Ascending aorta (tissue), 2 donors: ENCODE measurements at regions not wholly inside any gene's neighbourhood (a gene's known extent, or its start where the extent isn't known, plus 50 kb on each side); places are given as distances from the start of the nearest gene placed in this dataset.

Experiments used
- DNase-seq, 2 donors: peaks; one replicate each; pipeline ENCODE4 v3.0.0-alpha.2; 2019; ENCODE audit warnings: low spot score in 2 of 2
- H3K27ac ChIP-seq, 2 donors: fragments of 200-600 bp; sonication (generic); one replicate each; pipeline ENCODE4 v1.5.1; 2016 to 2017; ENCODE audit warnings: mild to moderate bottlenecking in 1 of 2
- H3K27me3 ChIP-seq: fragments of 200-600 bp; sonication (generic); one replicate; pipeline ENCODE4 v1.5.1; 2017
- H3K36me3 ChIP-seq, 2 donors: fragments of 200-600 bp; sonication (generic); one replicate each; pipeline ENCODE4 v1.5.1; 2016
- H3K4me1 ChIP-seq, 2 donors: fragments of 200-600 bp; sonication (generic); one replicate each; pipeline ENCODE4 v1.5.1; 2016 to 2017; ENCODE audit warnings: mild to moderate bottlenecking in 1 of 2
- H3K4me3 ChIP-seq, 2 donors: fragments of 200-600 bp; sonication (generic); one replicate each; pipeline ENCODE4 v1.5.1; 2016 to 2017; ENCODE audit warnings: mild to moderate bottlenecking in 1 of 2
- H3K9me3 ChIP-seq, 2 donors: fragments of 200-600 bp; sonication (generic); one replicate each; pipeline ENCODE4 v1.5.1; 2016
- CTCF ChIP-seq, 3 experiments: fragments of 200-600 bp in 2 of 3; fragments of 450-650 bp in 1 of 3; sonication (generic) in 2 of 3; IDR thresholded peaks; one replicate each; pipeline ENCODE4 v1.5.1; 2016 to 2019; ENCODE audit warnings: antibody characterized with exemption in 3 of 3, mild to moderate bottlenecking in 1 of 3, moderate library complexity in 1 of 3
- intact Hi-C: fragments of 100-400 bp; cut with DNase I; formaldehyde crosslinking; loops from one replicate; pipeline ENCODE4 v1.15.1; 2023

DNA sequence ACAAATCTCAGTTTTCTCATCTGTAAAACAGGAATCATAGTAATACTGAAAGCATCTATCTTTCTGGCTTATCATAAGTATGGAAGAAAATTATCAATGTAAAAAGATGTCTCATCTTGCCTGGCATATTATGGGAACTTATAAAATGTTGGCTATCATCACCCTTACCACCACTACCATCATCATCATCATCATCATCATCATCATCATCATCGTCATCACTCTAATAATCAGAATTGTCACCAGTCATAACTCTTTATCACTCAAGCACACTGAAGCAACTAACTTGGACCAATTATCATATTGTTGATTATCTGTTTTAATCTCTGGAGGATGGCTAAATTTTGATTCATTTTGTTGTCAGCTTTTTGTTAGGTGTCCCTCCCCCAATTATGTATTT lies 825.4 kb downstream of the SORCS3 start:
- H3K4me3 ChIP-seq: no peak overlapping the region
- DNase-seq: no peak

GRCh38 chr10:105434970-105435369 lies 793.9 kb downstream of the SORCS3 start:
- Histone ChIP-seq H3K27ac (no peak overlapping the region), H3K4me3 (no peak overlapping the region), H3K9me3 (no peaks in the 10 kb centered on the region), H3K4me1 (no peaks in the 10 kb centered on the region), H3K36me3 (no peaks in the 10 kb centered on the region), H3K27me3 (no peaks in the 10 kb centered on the region)
- no peak for DNase-seq
- intact Hi-C loops: no loop called here
- no peak for TF ChIP-seq CTCF (IDR thresholded peaks at IDR 0.05)

More for the DNA sequence above, 825.4 kb downstream of the SORCS3 start:
- Histone ChIP-seq H3K27me3 (no peaks in the 10 kb centered on the region), H3K4me1 (no peaks in the 10 kb centered on the region), H3K27ac (no peak overlapping the region), H3K36me3 (no peaks in the 10 kb centered on the region), H3K9me3 (no peaks in the 10 kb centered on the region)
- TF ChIP-seq CTCF (IDR thresholded peaks at IDR 0.05): no peak
- intact Hi-C loops: no loop called here

DNA sequence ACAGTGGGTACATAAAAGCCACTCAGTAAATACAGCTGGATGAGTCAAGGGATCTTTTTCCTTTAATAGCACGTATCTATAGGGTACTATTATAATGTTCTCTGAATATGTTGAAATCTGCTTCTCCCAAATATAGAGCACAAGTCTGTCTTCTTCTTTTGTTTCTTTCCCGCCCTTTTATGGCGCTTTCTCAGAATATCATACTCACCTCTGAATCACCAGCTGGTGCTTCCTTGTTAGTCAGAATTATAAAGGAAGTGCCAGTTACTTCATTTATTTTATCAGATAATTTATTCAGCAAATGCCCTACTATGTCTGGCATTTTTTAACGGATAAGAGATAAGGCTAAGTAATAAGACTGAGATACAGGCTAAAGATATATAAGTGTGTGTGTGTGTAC lies 772.9 kb downstream of the SORCS3 start:
- no peaks in the 10 kb centered on the region for H3K27me3 ChIP-seq
- H3K9me3 ChIP-seq: no peaks in the 10 kb centered on the region
- no peaks in the 10 kb centered on the region for H3K4me1 ChIP-seq
- intact Hi-C loops: no loop called here
- TF ChIP-seq CTCF (IDR thresholded peaks at IDR 0.05): no peak
- H3K4me3 ChIP-seq: no peak overlapping the region
- no peak overlapping the region for H3K27ac ChIP-seq
- DNase-seq: no peak
- H3K36me3 ChIP-seq: no peaks in the 10 kb centered on the region

DNA sequence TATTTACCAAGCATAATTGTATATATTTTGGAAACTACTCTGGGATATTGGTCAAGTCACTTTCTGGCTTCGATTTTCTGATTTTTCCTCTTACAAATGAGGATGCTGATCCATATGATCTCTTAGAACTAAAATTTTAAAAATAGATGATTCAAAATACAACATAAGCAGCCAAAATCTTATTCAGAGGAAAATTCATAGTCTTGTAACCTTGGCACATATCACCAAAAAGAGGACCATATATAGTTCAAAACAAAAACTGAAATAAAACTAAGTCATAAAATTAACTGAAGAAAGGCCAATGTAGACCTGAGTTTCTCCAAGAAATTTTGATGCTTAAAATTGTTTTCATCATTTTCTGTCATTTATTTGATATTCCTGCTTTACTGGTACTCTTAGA lies 768.3 kb downstream of the SORCS3 start:
- no peak overlapping the region for H3K27ac ChIP-seq
- H3K9me3 ChIP-seq: no peaks in the 10 kb centered on the region
- DNase-seq: no peak
- H3K4me3 ChIP-seq: no peak overlapping the region
- no peaks in the 10 kb centered on the region for H3K36me3 ChIP-seq
- no peak for TF ChIP-seq CTCF (IDR thresholded peaks at IDR 0.05)
- intact Hi-C loops: no loop called here
- no peaks in the 10 kb centered on the region for H3K27me3 ChIP-seq
- no peaks in the 10 kb centered on the region for H3K4me1 ChIP-seq

DNA sequence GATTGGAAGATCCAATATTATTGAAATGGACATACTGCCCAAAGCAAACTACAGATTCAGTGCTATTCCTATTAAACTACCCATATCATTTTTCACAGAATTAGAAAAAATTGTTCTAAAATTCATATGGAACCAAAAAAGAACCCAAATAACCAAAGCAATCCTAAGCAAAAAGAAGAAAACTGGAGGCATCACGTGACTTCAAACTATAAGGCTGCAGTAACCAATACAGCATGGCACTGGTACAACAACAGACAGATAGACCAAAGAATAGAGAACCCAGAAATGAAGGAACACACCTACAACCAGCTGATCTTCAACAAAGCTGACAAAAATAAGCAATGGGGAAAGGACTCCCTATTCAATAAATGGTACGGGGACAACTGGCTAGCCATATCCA lies 765.4 kb downstream of the SORCS3 start:
- intact Hi-C loops: no loop called here
- H3K4me3 ChIP-seq: no peak overlapping the region
- no peak overlapping the region for H3K27ac ChIP-seq
- H3K9me3 ChIP-seq: no peaks in the 10 kb centered on the region
- no peaks in the 10 kb centered on the region for H3K36me3 ChIP-seq
- no peaks in the 10 kb centered on the region for H3K4me1 ChIP-seq
- no peaks in the 10 kb centered on the region for H3K27me3 ChIP-seq
- no peak for DNase-seq
- no peak for TF ChIP-seq CTCF (IDR thresholded peaks at IDR 0.05)

DNA sequence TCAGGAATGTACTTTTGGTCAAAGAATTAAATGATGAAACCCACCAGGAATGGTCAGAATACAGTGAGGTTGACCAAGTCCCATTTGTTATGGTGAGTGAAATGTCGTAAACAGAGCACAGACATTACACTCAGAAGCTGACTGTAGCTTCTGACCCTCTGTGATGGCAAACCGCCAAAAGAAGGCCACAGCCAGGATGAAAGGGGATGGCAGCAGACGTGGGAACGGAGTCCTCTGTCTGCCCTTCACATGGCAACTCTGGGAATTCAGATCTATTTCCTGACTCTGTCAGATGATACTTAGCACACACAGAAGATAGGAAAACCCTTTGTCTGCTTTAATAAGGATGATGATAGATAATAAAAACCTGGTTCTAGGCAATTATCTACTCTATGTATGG lies 757.1 kb downstream of the SORCS3 start:
- TF ChIP-seq CTCF (IDR thresholded peaks at IDR 0.05): no peak
- intact Hi-C loops: no loop called here
- Histone ChIP-seq H3K4me3 (no peak overlapping the region), H3K36me3 (no peaks in the 10 kb centered on the region), H3K4me1 (no peaks in the 10 kb centered on the region), H3K27me3 (no peaks in the 10 kb centered on the region), H3K27ac (no peak overlapping the region), H3K9me3 (no peaks in the 10 kb centered on the region)
- DNase-seq: no peak
